Midbrain (tissue), 1 donor: ENCODE measurements at regions not wholly inside any gene's neighbourhood (a gene's known extent, or its start where the extent isn't known, plus 50 kb on each side); places are given as distances from the start of the nearest gene placed in this dataset.
"Not testable (repeated sequence)": the region's sequence is repeated elsewhere in the genome, so short reads cannot be mapped to it uniquely, and the experiment has no call there.

Experiments
- DNase-seq: peaks from one replicate; lab custom pipeline; 2025; lab: John Stamatoyannopoulos, UW

DNA sequence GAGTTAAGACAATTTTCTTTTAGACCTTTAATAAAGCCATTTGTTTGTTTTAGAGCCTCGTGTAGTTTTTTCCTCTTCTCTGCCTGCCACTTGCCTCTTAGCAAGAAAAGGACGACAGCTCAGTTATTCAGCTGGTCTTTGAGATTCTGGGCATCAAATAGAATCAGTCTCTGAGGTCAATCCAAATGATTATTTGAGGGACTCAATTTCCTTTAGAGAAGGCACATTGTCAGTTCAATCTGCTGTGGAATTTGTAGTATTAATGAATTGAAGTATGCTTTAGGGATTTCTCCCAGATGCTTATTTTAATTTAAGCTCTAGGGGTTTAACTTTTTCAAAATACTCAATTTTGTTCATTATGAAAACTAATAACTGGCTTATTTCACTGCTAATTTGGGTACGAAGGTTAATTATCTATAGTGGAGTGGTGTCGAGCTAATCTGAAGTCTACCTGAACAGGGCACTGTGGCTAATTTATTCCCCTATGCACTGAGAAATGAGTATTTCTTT, 841.2 kb upstream of the AUTS2 start:
- DNase-seq: no peak

GRCh38 chr7:68760556-68760955, 837.7 kb upstream of the AUTS2 start:
- DNase-seq: no peak

GRCh38 chr7:68767462-68767861, 830.8 kb upstream of the AUTS2 start:
- DNase-seq: no peak

- peak; percentile 13 for DNase-seq
These were observed 827.6 kb upstream of the AUTS2 start for GRCh38 chr7:68770649-68771048.

- DNase-seq: no peak
These were observed 821.9 kb upstream of the AUTS2 start for GRCh38 chr7:68776326-68776725.

GRCh38 chr7:68783684-68784083, 814.6 kb upstream of the AUTS2 start:
- no peak for DNase-seq

- DNase-seq: no peak
These were observed 813.2 kb upstream of the AUTS2 start for GRCh38 chr7:68785036-68785435.

GRCh38 chr7:68787566-68787965, 810.7 kb upstream of the AUTS2 start:
- DNase-seq: no peak

DNA sequence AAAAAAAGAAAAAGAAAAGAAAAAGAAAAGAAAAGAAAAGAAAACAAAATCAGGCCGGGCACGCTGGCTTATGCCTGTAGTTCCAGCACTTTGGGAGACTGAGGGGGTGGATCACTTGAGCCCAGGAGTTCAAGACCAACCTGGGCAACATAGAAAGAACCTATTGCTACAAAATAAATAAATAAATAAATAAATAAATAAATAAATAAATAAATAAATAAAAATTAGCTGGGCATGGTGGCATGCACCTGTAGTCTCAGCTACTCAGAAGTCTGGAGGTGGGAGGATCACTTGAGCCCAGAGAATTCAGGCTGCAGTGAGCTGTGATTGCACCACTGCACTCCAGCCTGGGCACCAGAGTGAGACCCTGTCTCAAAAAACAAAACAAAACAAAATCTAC, 809.7 kb upstream of the AUTS2 start:
- DNase-seq: not testable (repeated sequence)

DNA sequence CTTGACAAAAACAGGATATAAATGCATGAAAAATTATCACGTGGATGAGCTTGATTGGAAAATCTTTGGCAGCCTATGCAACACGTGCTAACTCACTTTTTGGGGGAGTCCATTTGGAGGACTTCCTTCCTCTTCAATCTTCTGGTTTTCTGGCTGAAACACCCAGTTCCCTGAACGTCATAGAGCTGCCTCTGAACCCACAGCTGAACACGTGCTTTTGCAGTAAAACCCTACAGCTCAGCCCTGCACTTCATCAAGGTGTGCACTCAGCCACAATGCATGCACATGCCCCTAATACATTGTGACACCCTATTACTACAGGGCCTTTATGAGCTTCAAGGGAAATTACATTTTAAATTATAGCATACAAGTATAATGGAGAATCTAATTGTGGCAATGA, 808.7 kb upstream of the AUTS2 start:
- DNase-seq: no peak

GRCh38 chr7:68792351-68792750, 805.9 kb upstream of the AUTS2 start:
- no peak for DNase-seq

GRCh38 chr7:68793513-68793912, 804.8 kb upstream of the AUTS2 start:
- DNase-seq: no peak

GRCh38 chr7:68800316-68800715, 798.0 kb upstream of the AUTS2 start:
- DNase-seq: no peak

DNA sequence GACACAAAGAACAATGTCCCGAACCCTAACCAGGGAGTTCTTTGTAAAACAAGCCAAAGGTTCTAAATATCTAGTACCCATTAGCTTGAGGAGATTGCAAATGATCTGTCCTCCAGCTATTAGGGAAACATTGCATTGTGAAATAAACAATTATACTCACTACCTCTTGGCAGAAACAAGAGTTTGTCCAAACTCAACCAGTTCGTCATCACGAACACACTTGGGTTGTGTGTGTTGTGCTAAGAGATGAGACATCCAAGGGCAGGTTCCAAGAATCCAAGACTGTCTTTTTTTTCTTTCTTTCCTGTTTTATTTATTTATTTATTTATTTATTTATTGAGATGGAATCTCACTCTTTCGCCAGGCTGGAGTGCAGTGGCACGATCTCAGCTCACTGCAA, 793.1 kb upstream of the AUTS2 start:
- no peak for DNase-seq

GRCh38 chr7:68807666-68808065, 790.6 kb upstream of the AUTS2 start:
- DNase-seq: no peak

GRCh38 chr7:68813551-68814080, 784.7 kb upstream of the AUTS2 start:
- DNase-seq: no peak

DNA sequence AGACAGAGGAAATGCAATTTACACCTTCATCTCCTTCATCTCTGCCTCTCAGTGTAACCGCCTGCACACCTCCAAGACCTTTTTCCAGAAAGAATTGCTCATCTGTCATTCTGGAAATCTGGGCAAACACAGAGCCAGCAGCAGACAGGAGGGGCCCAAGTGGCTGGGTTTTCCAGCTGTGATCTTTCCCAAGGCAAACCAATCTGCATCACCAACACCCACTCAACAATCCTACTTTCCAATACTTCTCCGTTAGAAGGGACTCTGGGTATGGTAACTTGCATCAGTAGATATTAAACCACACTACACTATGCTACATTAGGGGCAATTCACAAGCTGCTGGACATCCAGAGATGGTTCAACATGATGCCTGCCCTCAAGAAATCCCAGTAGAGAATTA, 781.8 kb upstream of the AUTS2 start:
- DNase-seq: no peak

- no peak for DNase-seq
These were observed 778.0 kb upstream of the AUTS2 start for GRCh38 chr7:68820321-68820720.

GRCh38 chr7:68821846-68822245, 776.4 kb upstream of the AUTS2 start:
- DNase-seq: no peak

GRCh38 chr7:68823996-68824780, 774.1 kb upstream of the AUTS2 start:
- no peak for DNase-seq

- DNase-seq: no peak
These were observed 769.7 kb upstream of the AUTS2 start for GRCh38 chr7:68828575-68828974.

- no peak for DNase-seq
These were observed 764.9 kb upstream of the AUTS2 start for GRCh38 chr7:68833422-68833821.

DNA sequence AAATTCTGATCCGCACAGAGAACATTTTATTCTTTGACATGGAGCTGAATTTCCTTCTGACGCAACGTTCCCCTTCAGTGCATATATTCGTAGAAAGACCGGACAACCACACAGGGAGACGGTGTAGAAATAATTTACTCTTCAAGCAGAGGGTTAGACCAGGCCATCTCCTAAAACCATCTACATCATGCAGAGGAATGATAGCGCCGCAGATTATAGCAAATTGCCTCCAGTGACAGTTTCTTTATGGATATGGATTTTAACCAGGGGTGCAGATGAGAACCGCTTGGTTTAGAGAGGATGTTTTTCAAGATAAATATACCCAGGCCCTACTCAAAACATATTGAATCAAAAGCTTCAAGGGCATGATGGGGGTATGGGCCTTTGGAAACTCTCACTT, 759.3 kb upstream of the AUTS2 start:
- no peak for DNase-seq

GRCh38 chr7:68840991-68841390, 757.3 kb upstream of the AUTS2 start:
- DNase-seq: no peak
